22Rv1 (cell line): ENCODE measurements at regions not wholly inside any gene's neighbourhood (a gene's known extent, or its start where the extent isn't known, plus 50 kb on each side); places are given as distances from the start of the nearest gene placed in this dataset.

Experiments
- ZFX ChIP-seq: fragments of 450-650 bp; IDR thresholded peaks from 2 replicates; pipeline ENCODE4 v1.6.1; 2017; ENCODE audit warnings: antibody characterized with exemption, borderline replicate concordance
- TF ChIP-seq, protein P1 (sequence below): fragments of 450-650 bp; IDR thresholded peaks from 2 replicates; pipeline ENCODE4 v1.5.1; 2017; ENCODE audit warnings: mild to moderate bottlenecking

DNA sequence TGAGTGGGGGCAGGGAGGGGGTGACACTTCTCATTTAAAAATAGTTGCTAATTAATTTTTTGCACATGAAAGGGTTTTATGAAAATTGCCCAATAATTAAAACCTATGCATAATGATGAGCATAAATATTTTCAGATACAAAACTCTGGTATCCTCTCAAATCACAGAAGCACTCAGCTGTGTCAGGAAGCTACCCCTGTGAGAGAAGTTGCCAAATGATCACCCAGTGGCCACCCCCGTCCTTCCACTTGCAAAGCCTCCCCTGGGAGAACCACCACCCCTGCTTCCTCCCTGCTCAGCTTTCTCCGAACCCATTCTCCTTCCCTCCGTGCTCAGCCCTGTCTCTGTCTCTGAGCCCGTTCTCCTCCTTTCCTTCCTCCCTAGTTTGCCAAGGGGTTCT is 400.2 kb upstream of the SALL3 start:
- TF ChIP-seq, protein P1, sequence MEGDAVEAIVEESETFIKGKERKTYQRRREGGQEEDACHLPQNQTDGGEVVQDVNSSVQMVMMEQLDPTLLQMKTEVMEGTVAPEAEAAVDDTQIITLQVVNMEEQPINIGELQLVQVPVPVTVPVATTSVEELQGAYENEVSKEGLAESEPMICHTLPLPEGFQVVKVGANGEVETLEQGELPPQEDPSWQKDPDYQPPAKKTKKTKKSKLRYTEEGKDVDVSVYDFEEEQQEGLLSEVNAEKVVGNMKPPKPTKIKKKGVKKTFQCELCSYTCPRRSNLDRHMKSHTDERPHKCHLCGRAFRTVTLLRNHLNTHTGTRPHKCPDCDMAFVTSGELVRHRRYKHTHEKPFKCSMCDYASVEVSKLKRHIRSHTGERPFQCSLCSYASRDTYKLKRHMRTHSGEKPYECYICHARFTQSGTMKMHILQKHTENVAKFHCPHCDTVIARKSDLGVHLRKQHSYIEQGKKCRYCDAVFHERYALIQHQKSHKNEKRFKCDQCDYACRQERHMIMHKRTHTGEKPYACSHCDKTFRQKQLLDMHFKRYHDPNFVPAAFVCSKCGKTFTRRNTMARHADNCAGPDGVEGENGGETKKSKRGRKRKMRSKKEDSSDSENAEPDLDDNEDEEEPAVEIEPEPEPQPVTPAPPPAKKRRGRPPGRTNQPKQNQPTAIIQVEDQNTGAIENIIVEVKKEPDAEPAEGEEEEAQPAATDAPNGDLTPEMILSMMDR, result no peak
- TF ChIP-seq ZFX, result no peak
